Mesenchymal stem cell (in vitro differentiated cells and primary cell): ENCODE measurements at regions not wholly inside any gene's neighbourhood (a gene's known extent, or its start where the extent isn't known, plus 50 kb on each side); places are given as distances from the start of the nearest gene placed in this dataset.

ENCODE experiments used
- DNase-seq: peaks from one replicate; pipeline ENCODE4 v3.0.0-alpha.2; 2013
- H2AFZ ChIP-seq: one replicate; pipeline ENCODE4 v1.6.1; 2013; ENCODE audit warnings: low read depth, mild to moderate bottlenecking, control low read depth, inconsistent platforms, low read length, moderate library complexity
- H2AK5ac ChIP-seq: 2 replicates; pipeline ENCODE4 v1.6.1; 2013; ENCODE audit warnings: low read length, moderate library complexity, mild to moderate bottlenecking, inconsistent platforms; ENCODE audit not compliant: severe bottlenecking
- H2BK120ac ChIP-seq: one replicate; pipeline ENCODE4 v1.6.1; 2013; ENCODE audit warnings: low read depth, mild to moderate bottlenecking, inconsistent platforms, low read length, moderate library complexity
- H2BK12ac ChIP-seq, 2 experiments: one replicate each; pipeline ENCODE4 v1.6.1; 2013; ENCODE audit warnings: inconsistent platforms in 2 of 2, low read length in 2 of 2, mild to moderate bottlenecking in 2 of 2, moderate library complexity in 2 of 2, control low read depth in 1 of 2
- H2BK15ac ChIP-seq: one replicate; pipeline ENCODE4 v1.6.1; 2013; ENCODE audit warnings: mild to moderate bottlenecking, low read depth, inconsistent platforms; ENCODE audit not compliant: poor library complexity, severe bottlenecking
- H2BK5ac ChIP-seq: 2 replicates; pipeline ENCODE4 v1.6.1; 2013; ENCODE audit warnings: low read depth, mild to moderate bottlenecking, low read length, control low read depth, inconsistent platforms; ENCODE audit not compliant: poor library complexity, severe bottlenecking
- H3K14ac ChIP-seq, 2 experiments: one replicate each; pipeline ENCODE4 v1.6.1; 2013; ENCODE audit warnings: inconsistent platforms in 2 of 2, low read length in 2 of 2, control low read depth in 1 of 2, mild to moderate bottlenecking in 1 of 2, moderate library complexity in 1 of 2
- H3K18ac ChIP-seq, 2 experiments: one replicate each; pipeline ENCODE4 v1.6.1; 2013; ENCODE audit warnings: inconsistent platforms in 2 of 2, low read length in 2 of 2, control low read depth in 1 of 2, low read depth in 1 of 2, mild to moderate bottlenecking in 1 of 2
- H3K23ac ChIP-seq, 2 experiments: one replicate each; pipeline ENCODE4 v1.6.1; 2013; ENCODE audit warnings: inconsistent platforms in 2 of 2, low read length in 2 of 2, mild to moderate bottlenecking in 2 of 2, moderate library complexity in 2 of 2, control low read depth in 1 of 2
- H3K27ac ChIP-seq: 2 replicates; pipeline ENCODE4 v1.5.1; 2013; ENCODE audit warnings: mild to moderate bottlenecking, moderate library complexity, low read length, control low read depth, inconsistent platforms; ENCODE audit not compliant: poor library complexity, severe bottlenecking
- H3K27me3 ChIP-seq, 2 experiments: 2 replicates each; pipeline versions ENCODE4 v1.6.1 to v1.7.0; 2013; ENCODE audit warnings: low read length in 2 of 2, mild to moderate bottlenecking in 2 of 2, moderate library complexity in 2 of 2, control low read depth in 1 of 2, inconsistent platforms in 1 of 2; ENCODE audit not compliant: control insufficient read depth in 1 of 2, insufficient read depth in 1 of 2
- H3K36me3 ChIP-seq, 2 experiments: 2 replicates each; pipeline versions ENCODE4 v1.6.1 to v1.7.0; 2013; ENCODE audit warnings: low read length in 2 of 2, control low read depth in 1 of 2, inconsistent platforms in 1 of 2, low read depth in 1 of 2, mild to moderate bottlenecking in 1 of 2; ENCODE audit not compliant: insufficient read depth in 2 of 2, control insufficient read depth in 1 of 2
- H3K4ac ChIP-seq, 2 experiments: one replicate each; pipeline ENCODE4 v1.6.1; 2013; ENCODE audit warnings: inconsistent platforms in 2 of 2, low read length in 2 of 2, mild to moderate bottlenecking in 2 of 2, moderate library complexity in 2 of 2, control low read depth in 1 of 2, low read depth in 1 of 2
- H3K4me1 ChIP-seq: 2 replicates; pipeline ENCODE4 v1.6.1; 2013; ENCODE audit warnings: low read depth, low read length, control low read depth; ENCODE audit not compliant: control insufficient read depth, insufficient read depth
- H3K4me2 ChIP-seq: 2 replicates; pipeline ENCODE4 v1.6.1; 2013; ENCODE audit warnings: low read length, mild to moderate bottlenecking, inconsistent platforms; ENCODE audit not compliant: poor library complexity, severe bottlenecking
- H3K4me3 ChIP-seq, 2 experiments: 2 replicates each; pipeline versions ENCODE4 v1.5.1 to v1.7.0; 2013; ENCODE audit warnings: low read length in 2 of 2, mild to moderate bottlenecking in 2 of 2, control low read depth in 1 of 2, low read depth in 1 of 2; ENCODE audit not compliant: insufficient read depth in 1 of 2
- H3K79me1 ChIP-seq: replicated peaks from 2 replicates; pipeline ENCODE4 v1.6.1; 2013; ENCODE audit warnings: mild to moderate bottlenecking, control low read depth, low read length, inconsistent platforms; ENCODE audit not compliant: poor library complexity, severe bottlenecking
- H3K9ac ChIP-seq: 2 replicates; pipeline ENCODE4 v1.7.0; 2013; ENCODE audit warnings: mild to moderate bottlenecking, low read length, moderate library complexity
- H3K9me3 ChIP-seq: 2 replicates; pipeline ENCODE4 v1.7.0; 2013; ENCODE audit warnings: mild to moderate bottlenecking, low read length; ENCODE audit not compliant: control insufficient read depth
- H4K8ac ChIP-seq: one replicate; pipeline ENCODE4 v1.6.1; 2013; ENCODE audit warnings: inconsistent platforms, mild to moderate bottlenecking, low read length, moderate library complexity
- H4K91ac ChIP-seq: one replicate; pipeline ENCODE4 v1.6.1; 2013; ENCODE audit warnings: mild to moderate bottlenecking, low read length, inconsistent platforms
- WGBS: methylation state at CpG from one replicate; pipeline ENCODE4 v1.1.7; 2013; ENCODE audit warnings: mixed read lengths; 5-methylcytosine and 5-hydroxymethylcytosine counted together

DNA sequence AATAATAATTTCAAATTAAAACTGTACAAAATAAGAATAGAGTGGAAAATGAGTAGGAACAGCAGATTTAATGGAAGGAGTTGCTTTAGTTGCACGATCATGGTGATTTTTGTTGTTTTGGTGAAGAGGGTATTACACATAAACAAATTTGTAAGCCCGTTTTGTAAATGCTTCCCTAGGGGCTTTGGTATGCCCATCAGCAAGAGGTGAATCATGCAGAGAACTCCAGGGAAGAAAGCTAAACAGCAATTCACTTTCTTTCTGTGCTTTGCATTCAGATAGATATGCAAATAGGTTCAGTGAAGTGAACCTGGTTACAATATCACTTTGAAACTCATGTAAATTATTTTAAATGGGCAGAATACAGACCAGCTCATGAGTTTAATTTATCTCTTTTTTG, 422.2 kb upstream of the MTPN start:
- no peaks in the 10 kb centered on the region for H3K36me3 ChIP-seq
- H3K79me1 ChIP-seq: no peaks in the 10 kb centered on the region
- H3K9me3 ChIP-seq: no peaks in the 10 kb centered on the region
- H3K4me3 ChIP-seq: no peak overlapping the region
- no peak overlapping the region for H2BK15ac ChIP-seq
- no peak overlapping the region for H2BK12ac ChIP-seq
- H3K4ac ChIP-seq: no peak overlapping the region
- no peak overlapping the region for H3K9ac ChIP-seq
- H3K18ac ChIP-seq: no peak overlapping the region
- H2AK5ac ChIP-seq: no peak overlapping the region
- H3K14ac ChIP-seq: no peak overlapping the region
- no peak overlapping the region for H2AFZ ChIP-seq
- no peak overlapping the region for H4K8ac ChIP-seq
- WGBS: 15% methylated on average over 2 of the region's 2 CpGs
- H3K4me2 ChIP-seq: no peak overlapping the region
- H3K23ac ChIP-seq: no peak overlapping the region
- no peak overlapping the region for H3K27ac ChIP-seq
- H4K91ac ChIP-seq: no peak overlapping the region
- no peaks in the 10 kb centered on the region for H3K27me3 ChIP-seq
- no peaks in the 10 kb centered on the region for H3K4me1 ChIP-seq
- no peak overlapping the region for H2BK5ac ChIP-seq
- DNase-seq: peak; percentile 9
- no peak overlapping the region for H2BK120ac ChIP-seq

DNA sequence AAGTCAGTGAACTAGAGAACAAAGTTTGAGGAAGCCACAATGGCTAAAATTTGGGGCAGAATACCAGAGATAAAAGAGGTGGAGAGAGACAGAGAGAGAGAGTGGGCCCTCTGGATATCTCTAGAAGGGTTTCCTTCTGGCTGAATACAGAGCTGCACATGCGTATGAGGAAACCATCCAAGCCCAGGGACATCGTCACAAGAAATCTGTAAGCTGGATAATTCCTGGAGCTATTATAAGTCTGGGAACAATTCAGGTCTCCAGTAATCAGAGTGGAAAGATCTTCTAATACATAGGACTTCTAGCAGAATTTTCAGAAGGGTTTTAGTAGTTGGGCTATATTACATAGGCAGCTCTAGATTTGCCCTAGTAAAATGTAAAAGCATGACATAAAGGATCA, 415.7 kb upstream of the MTPN start:
- no peaks in the 10 kb centered on the region for H3K27me3 ChIP-seq
- H3K9ac ChIP-seq: no peak overlapping the region
- no peak overlapping the region for H2BK5ac ChIP-seq
- H2BK15ac ChIP-seq: no peak overlapping the region
- no peak overlapping the region for H3K27ac ChIP-seq
- no peak overlapping the region for H4K8ac ChIP-seq
- no peaks in the 10 kb centered on the region for H3K9me3 ChIP-seq
- H2BK12ac ChIP-seq: no peak overlapping the region
- WGBS: 98% methylated on average over 2 of the region's 2 CpGs
- no peaks in the 10 kb centered on the region for H3K36me3 ChIP-seq
- no peaks in the 10 kb centered on the region for H3K4me1 ChIP-seq
- no peak overlapping the region for H2AFZ ChIP-seq
- no peak overlapping the region for H3K4me2 ChIP-seq
- DNase-seq: no peak
- H3K23ac ChIP-seq: no peak overlapping the region
- H3K14ac ChIP-seq: no peak overlapping the region
- no peak overlapping the region for H2AK5ac ChIP-seq
- H3K18ac ChIP-seq: no peak overlapping the region
- no peak overlapping the region for H2BK120ac ChIP-seq
- H3K4ac ChIP-seq: no peak overlapping the region
- H3K79me1 ChIP-seq: no peaks in the 10 kb centered on the region
- no peak overlapping the region for H4K91ac ChIP-seq
- H3K4me3 ChIP-seq: no peak overlapping the region

DNA sequence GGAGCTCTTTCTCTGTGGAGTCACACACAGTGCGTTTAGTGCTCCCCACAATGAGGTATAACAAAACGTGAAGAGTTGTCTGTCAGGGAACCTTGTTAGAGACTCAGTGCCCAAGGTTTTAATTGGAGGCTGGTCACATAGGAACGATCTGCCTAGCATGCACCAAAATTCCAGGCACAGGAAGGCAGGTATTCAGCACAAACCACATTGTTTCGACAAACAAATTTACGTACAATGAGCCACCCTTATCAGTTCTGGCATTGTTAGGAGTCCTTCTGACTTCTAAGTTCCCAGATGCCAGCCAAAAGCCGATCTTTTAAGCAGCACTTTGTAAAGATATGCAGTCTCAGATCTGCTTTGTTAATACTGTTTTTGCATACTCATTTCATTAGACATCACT, 414.2 kb upstream of the MTPN start:
- no peaks in the 10 kb centered on the region for H3K79me1 ChIP-seq
- peak overlapping the region in 1 of 2 experiments; percentile 59 for H3K23ac ChIP-seq
- H3K4me2 ChIP-seq: no peak overlapping the region
- no peak overlapping the region for H3K18ac ChIP-seq
- H4K8ac ChIP-seq: no peak overlapping the region
- DNase-seq: no peak
- H3K27ac ChIP-seq: no peak overlapping the region
- no peak overlapping the region for H4K91ac ChIP-seq
- H3K14ac ChIP-seq: no peak overlapping the region
- no peaks in the 10 kb centered on the region for H3K36me3 ChIP-seq
- no peak overlapping the region for H2AK5ac ChIP-seq
- no peak overlapping the region for H2BK5ac ChIP-seq
- no peaks in the 10 kb centered on the region for H3K4me1 ChIP-seq
- H3K27me3 ChIP-seq: no peaks in the 10 kb centered on the region
- H2AFZ ChIP-seq: no peak overlapping the region
- no peak overlapping the region for H2BK15ac ChIP-seq
- H3K4ac ChIP-seq: no peak overlapping the region
- H2BK120ac ChIP-seq: no peak overlapping the region
- H3K9me3 ChIP-seq: peaks cover 2% of the 10 kb centered on the region
- no peak overlapping the region for H2BK12ac ChIP-seq
- no peak overlapping the region for H3K4me3 ChIP-seq
- no peak overlapping the region for H3K9ac ChIP-seq
- WGBS: 95% methylated on average over 5 of the region's 6 CpGs

DNA sequence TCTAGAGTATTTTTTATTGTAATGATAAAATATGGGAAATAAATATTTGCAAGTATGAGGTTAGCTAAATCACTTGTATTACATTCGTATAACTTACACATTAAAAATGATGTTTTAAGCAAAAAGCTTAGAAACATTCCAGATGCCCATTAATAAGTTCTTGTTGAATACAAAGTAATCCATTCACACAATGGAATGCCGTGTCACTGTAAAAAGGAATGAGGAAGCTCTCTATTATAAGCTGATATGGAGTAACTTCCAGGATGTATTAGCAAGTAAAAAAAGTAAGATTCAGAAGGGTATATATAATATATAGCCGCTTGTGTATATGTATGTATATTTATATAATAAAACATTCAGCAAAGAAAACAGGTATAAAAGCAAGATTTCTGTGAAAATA, 412.8 kb upstream of the MTPN start:
- peak; percentile 11 for DNase-seq
- Histone ChIP-seq H3K27ac (no peak overlapping the region), H2AK5ac (no peak overlapping the region), H2AFZ (no peak overlapping the region), H3K23ac (no peak overlapping the region), H3K9ac (no peak overlapping the region), H3K18ac (no peak overlapping the region), H4K91ac (no peak overlapping the region), H2BK120ac (no peak overlapping the region), H2BK15ac (no peak overlapping the region), H3K14ac (no peak overlapping the region), H2BK5ac (no peak overlapping the region), H2BK12ac (no peak overlapping the region), H3K27me3 (no peaks in the 10 kb centered on the region), H3K36me3 (no peaks in the 10 kb centered on the region), H3K9me3 (peaks cover 2% of the 10 kb centered on the region), H3K4me1 (no peaks in the 10 kb centered on the region), H4K8ac (no peak overlapping the region), H3K4me2 (no peak overlapping the region), H3K4me3 (no peak overlapping the region), H3K4ac (no peak overlapping the region), H3K79me1 (no peaks in the 10 kb centered on the region)
- 60% methylated on average over 1 of the region's 3 CpGs for WGBS
